NCI-H1930 (cell line): ENCODE measurements at regions not wholly inside any gene's neighbourhood (a gene's known extent, or its start where the extent isn't known, plus 50 kb on each side); places are given as distances from the start of the nearest gene placed in this dataset.

Experiments used
- DNase-seq, 2 experiments: peaks; one replicate each; lab custom pipeline; 2025; lab: John Stamatoyannopoulos, UW

DNA sequence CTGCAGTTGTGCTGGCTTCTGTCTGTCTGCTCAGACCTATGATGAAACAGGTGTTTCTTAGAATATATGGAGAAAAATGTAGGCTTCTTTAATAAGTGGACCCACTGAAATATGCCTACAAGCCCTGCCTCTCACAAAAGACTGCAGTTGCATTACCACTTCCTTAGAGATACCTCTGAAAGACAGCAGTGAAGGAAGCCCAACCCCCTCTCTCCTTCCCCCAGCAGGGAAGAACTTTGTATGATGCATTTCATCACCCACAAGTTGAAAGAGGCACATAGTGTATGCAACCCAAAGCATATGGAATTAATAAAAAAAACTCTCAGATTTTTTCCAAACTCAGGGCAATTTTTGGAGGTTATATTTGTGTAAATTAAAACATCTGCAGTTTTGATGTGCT is 916.7 kb downstream of the TECRL start:
- no peak for DNase-seq

DNA sequence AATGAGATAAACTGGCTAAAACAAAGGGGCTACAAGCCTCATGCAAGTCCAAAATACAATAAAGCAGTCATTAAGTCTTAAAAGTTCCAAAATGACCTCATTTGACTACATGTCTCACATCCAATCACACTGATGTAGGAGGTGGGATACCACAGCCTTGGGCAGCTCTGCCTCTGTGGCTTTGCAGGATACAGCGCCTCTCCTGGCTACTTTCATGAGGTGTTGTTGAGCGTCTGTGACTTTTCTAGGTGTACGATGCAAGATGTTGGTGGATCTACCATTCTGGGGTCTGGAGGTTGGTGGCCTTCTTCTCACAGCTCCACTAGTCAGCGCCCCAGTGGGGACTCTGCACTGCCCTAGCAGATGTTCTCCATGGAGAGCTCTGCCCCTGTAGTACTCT is 944.9 kb downstream of the TECRL start:
- DNase-seq = no peak

DNA sequence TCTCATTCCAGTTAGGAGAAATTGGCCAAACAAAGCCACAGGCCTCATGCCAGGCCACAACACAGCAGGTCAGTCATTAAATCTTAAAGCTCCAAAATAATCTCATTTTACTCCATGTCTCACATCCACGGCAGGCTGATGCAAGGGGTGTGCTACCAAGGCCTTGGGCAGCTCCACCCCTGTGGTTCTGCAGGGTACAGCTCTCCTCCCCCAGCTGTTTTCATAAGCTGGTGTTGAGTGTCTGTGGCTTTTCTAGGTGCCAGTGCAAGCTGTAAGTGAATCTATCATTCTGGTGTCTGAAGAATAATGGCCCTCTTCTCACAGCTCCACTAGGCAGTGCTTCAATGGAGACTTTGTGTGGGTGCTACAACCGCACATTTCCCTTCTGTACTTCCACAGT is 949.2 kb downstream of the TECRL start:
- no peak for DNase-seq

DNA sequence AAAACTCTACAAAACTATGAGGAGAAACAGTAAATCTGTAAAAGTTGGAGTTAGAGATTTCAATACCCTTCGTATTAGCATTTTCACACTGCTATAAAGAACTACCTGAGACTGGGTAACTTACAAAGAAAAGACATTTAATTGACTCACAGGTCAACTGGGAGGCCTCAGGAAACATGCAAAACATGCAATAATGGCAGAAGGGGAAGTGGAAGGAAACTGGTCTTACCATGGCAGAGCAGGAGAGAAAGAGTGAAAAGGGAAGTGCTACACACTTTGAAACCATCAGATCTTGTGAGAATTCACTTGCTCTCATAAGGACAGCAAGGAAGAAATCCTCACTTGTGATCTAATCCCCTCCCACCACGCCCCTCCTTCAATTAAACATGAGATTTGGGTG is 949.9 kb downstream of the TECRL start:
- no peak for DNase-seq

DNA sequence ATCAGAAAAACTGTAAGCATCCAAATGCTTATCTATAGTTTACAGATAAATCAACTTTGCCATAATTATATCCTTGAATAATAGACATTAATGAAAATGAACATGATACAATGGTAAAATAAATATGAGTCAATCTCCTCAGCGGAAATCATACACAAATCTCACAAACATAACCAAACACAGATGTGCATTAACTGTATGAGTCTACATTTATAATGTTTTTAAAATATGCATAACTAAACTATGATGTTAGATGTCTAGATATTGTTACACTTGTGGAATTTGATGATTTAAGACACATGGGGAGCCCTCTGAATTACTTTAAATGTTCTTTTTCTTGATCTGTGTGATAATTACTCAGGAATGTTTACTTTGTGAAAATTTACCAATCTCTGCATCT is 951.2 kb downstream of the TECRL start:
- DNase-seq = no peak

DNA sequence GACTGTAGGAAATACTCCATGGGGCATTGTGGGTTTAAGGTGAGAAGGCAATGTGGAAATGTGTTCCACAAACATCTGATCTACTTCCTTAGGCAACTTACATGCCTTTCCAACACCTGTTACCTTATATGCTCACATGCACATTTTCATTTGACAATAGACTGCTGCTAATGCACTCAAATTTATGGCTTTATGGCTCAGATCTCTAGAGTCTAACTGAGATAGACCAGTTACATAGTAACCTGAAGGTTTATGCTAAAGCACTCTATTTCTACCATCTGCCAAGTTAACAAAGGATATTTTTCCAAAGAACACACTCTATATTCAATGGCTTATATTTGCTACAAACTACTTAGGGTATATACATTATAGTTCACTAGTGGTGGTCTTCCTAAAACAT is 969.0 kb downstream of the TECRL start:
- DNase-seq = no peak

DNA sequence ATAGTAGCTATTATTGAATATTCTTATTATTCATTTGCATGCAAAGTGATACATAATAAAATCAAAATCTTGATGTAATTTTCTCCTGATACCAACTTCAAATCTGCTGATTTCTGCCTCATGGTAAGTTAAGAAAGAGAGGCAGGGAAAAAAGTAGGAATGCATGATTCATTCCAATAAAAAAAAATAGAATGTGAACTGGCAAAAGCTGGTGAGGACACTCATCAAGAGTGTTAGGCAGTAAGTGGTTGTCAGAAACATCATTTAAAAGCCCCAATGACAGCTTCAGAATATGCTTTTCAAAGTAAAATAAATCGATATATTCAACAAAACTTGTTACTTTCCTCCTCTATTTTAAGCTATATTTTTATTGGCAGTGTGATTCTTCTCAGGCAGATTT is 979.1 kb downstream of the TECRL start:
- no peak for DNase-seq

DNA sequence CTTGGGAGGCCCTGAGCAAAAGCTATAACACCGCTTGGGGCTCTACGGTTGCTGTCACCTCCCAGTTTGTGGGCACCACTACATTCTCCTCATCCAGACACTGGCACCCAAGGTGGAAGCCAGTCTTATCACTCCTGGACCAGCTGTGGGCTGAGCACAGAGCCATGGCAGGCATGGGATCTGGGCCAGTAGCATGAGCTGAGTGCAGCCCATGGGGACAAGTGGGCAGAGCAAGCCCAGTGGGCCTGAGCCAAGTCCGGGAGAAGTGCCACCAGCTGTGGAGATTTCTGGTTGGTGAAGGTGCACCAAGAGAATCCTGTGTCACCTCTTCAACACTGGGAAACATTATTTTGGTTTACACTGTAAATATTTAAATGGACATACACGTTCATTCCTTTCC is 1013.0 kb downstream of the TECRL start:
- no peak for DNase-seq

DNA sequence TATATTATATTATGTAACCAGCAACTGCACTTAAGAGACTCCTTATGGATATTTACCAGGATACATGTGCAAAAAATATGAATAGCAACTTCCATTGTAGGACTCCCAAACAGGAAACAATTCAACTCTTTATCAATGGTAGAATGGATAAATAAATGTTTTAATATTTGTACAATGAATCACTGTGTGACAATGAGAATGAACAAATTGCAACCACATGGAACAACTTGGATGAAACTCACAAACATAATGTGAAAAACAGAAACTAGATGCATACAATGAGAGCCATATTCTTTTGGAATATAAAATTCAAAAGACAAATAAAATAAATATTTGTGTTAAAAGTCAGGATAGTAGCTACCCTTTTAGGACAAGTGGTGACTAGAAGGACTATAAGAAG is 1015.7 kb downstream of the TECRL start:
- no peak for DNase-seq

DNA sequence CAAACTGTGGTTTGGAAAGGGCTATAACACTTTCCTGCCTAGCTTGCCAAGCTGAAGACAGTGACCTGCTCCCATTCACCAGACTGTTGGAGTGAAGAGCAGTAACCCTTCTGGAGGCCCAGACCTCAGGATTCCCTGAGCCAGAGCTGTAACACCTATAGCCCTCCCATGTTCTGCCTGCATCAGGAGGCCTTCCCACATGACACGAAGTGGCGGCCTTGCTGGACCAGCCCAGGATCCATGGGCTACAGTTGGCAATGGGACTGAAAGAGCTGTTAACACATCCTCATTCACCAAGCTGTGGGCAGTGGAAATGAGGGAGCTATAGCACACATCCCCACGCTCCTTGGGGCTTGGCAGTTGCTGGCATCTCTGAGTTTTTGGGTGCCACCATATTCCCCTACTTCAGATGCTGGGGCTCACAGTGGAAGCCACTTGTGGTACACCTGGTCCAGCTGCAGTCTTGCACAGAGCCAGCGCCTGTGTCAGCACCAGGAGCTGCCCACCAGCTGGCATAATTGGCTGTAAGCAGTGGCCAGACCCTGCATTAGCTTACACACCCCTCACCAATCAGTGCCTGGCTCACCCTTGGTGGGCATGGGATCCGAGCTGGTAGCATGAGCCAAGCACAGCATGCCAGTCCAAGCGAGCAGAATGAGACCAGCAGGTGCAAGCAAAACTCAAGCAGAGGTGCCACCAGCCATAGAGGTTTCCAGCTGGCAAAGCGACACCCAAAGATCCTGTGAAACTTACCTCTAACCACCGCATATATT is 1029.3 kb downstream of the TECRL start:
- no peak for DNase-seq

DNA sequence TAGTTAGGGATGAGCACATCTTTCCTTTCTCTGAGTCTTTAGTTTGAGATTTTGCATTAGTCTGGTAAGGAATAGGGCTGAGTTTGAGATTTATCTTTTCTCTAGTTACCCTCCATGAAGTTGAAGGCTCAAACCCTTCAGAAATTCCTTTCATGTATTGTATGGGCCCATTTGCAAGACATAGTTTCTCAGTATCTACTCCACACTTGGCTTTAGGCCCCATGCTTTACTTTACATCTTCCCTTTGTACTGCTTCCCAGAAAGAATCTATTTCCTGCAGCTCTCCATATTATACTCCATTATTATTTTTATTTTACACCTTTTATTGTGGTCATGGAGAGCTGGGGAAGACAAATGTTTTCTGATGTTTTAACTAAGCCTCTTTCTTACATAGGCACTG is 1038.2 kb downstream of the TECRL start:
- DNase-seq = no peak

DNA sequence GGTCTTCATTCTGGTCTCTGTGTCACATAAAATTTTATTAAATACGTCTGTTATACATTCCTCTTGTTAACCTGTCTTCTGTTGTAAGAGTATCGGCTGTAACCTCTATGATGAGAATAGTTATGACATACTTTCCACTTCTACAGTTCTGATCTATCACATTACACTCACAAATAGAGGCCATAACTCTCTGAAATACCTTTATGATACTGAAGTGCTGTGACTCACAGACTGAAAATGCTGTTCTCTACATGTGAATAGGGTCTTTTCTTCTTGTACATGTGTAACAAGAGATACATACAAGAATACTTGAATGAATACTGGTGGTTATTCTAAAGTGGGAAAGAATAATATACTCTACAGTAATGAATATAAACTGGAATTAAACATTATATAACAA is 1047.6 kb downstream of the TECRL start:
- DNase-seq = no peak

DNA sequence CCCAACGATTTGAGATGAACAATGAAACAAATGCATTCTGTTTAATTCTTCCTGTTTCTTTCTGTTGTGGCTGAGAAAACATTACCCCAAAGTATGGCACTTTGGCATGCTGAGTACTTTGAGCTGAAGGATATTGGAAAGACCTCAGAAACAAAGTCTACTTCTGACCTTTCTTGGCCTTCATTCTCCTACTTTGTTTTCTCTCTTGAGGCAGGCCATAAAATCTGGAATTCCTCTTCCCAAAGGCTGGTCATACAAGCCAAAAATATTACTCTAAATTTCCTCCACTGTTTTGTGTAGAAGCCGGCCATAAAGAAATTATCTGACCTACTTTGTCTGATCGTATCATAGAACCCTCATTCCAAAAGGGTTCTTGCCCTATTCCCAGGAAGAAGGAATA is 1048.2 kb downstream of the TECRL start:
- no peak for DNase-seq

DNA sequence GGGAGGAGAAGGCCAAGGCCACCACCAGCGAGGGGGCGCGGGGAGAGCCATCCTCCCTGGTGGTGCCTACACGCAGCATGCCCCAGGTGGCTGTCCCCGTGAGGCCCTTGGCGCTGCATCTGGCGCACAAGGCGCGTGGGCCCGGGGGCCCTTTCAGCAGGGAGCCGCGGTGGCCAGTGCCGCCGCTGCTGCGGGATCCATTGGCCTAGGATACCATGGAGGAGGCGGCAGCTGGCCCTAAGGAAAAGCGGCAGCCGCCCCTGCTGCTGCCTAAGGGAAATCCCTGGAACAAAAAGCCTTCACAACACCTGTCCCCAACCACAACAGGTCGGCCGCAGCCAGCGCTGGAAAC is 1059.6 kb downstream of the TECRL start:
- DNase-seq = no peak

DNA sequence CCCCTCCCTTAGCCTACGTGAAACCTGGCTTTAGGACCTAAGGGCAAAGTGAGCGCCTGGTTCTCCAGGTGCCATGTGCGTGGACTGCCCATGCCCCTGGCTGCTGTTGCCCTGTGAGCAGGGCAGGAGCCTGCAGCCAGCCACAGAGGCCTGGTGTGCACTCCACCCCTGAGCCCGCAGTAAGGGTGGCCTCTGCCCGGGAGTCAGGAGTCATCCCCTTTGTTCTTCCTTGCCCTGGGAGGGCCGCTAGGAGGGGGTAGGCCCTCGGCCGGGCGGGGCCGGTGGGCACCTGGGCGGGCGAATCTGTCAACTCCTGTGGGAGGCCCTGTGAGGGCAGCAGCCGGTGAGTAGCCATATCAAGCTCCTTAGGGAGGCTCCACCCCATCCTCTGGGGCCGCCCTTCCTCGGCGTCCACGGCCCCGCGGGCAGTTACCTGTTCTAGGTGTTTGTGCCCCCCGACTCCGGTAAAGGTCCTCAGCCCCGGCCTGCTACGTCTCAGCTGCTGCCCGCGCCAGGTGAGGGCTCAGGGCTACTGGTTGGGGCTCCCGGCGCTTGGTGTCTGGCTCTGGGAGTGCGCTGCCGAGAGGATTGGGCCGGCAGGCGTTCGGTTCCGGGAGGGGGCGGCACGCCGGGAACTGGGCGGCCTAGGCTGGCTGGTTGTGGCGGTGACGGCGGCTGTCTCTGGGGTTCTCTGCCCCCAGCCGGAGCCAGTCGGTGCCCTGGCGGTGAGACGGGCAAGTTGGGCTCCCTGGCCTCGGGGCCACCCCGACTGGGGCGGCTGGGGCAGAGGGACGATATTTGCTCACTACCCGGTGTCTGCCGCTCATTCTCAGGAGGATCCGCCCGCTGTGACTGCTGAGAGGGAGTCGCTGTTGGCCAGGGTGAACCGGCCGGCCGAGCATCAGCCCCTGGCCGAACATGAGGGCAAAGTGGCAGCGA is 1060.2 kb downstream of the TECRL start:
- DNase-seq = no peak

DNA sequence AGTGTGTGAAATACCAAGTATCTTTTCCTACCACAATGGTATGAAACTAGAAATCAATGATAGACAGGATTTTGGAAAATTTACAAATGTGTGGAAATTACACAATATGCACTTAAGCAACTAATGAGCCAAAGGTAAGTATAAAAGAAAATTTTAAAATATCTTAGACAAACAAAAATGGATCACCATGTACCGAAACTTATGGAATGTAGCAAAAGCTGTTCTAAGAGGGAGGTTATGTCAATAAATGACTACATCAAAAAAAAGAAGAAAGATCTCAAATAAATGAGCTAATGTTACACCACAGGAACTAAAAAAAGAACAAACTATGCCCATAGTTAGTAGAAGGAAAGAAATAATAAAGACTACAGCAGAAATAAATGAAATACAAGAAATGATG is 1084.1 kb downstream of the TECRL start:
- DNase-seq = no peak

DNA sequence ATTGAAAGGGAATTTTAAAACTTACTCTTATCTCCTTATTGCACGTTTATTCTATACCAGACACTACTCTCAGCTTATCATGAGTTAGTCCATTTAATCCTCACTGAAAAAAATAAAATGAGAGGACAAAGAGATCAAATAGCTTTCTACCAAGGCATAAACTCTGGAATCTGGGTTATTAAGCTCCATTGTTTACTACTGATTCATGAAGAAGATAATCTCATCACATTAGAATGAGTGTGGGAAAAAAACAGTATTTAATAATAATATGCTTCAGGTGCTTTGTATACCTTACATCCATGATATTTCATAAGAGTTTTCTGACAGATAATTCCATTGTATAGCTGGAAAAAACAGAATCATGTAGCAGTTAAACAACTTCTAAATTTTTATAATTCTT is 1092.6 kb downstream of the TECRL start:
- no peak for DNase-seq

DNA sequence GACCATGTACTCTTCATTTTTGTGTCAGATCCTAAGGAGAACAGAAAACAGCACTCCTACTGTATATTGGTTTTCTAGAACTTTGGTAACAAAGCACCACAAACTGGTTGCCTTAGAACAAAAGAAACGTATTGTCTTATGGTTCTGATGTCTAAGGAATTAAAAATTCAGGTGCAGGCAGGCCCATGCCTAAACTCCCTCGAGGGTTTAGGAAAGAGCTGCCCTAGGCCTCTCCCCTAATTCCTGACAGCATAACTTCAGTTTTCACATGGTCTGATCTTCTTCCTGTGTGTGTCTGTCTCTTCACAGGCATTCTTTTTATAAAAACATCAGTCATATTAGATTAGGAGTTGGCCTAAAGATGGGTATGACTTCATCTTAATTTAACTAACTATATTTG is 1093.6 kb downstream of the TECRL start:
- no peak for DNase-seq

DNA sequence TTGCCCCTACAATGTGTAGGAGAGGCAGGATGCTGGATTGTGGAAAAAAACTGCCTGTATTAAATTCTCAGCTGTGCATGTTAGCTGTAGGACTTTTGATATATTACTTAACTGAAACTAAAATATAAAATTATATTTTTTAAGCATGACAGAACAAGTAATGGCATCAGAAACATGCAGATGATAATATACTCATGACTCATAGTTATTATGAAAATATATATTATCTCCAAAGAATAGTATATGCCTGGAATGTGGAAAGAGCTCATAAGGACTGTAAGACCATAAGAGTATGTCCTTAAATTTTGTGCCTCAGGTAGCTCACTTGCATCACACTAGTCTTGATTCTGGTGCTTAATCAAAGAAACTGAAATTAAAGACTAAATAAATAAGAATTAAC is 1100.6 kb downstream of the TECRL start:
- DNase-seq = no peak

DNA sequence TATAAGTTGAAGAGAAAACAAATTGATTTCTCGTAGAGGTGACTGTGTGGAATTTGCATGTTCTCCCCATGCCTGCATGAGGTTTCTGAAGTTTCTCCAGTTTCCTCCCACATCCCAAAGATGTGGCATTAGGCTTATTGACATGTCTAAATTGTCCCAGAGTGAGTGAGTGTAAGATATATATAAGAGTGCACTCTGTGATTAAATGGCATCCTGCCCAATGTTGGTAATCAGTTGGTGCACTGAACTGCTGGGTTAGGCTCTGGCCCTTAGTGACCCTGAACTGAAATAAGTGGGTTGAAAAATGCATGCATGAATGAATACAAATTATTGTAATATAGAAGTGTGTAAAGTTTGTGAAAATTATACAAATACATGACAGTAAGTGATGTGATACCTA is 1106.5 kb downstream of the TECRL start:
- no peak for DNase-seq

DNA sequence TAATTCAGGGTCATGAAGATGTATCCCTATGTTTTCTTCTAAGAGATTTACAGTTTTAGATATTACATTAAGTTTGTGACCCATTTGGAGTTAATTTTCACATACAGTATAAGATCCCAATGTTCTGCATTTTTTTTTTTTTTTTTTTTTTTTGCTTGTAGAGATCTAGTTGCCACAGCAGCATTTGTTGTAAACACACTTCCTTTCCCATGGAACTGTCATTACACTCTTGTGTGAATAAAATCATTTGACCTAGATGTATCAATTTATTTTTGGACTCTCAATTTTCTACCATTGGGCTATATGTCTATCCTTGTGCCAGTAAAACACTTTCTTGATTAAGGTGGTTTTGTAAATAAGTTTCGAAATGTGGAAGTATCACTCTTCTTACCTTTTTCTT is 1107.2 kb downstream of the TECRL start:
- no peak for DNase-seq

DNA sequence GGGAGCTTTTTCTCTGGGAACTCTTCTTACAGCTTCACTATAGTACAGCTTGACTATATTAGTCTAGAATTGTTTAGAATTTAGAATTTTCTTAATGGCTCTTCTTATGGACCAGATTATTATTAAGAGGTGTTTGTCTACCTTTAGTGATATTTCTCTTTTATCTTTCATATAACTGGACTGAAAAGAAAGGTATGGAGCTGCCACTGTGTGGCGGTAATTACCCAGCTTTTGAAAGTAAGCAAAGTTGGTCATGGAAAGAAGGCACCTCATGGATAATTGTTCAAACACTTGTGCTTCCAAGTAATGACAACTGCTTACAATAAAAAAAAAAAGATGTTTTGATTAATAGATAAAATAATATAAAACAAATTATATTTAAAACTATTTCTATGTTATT is 1112.5 kb downstream of the TECRL start:
- no peak for DNase-seq

DNA sequence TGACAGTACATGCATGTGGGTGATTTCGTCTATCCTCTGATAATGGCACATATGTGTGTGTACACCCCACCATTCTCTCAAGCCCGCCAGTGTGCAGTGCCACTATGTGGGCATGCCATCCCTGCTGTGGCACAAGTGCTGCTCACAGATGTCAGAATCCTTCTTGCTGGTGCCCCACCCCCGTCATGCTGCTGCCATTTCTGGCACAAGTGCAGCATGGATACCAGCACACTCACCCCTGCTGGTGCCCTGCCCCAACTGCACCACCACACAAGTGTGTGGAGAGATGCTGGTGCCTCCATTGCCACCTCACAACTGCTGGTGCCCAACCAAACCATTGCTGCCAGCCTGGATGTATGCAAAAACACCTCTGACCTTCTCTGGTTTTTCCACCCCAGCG is 1133.8 kb downstream of the TECRL start:
- DNase-seq = no peak

DNA sequence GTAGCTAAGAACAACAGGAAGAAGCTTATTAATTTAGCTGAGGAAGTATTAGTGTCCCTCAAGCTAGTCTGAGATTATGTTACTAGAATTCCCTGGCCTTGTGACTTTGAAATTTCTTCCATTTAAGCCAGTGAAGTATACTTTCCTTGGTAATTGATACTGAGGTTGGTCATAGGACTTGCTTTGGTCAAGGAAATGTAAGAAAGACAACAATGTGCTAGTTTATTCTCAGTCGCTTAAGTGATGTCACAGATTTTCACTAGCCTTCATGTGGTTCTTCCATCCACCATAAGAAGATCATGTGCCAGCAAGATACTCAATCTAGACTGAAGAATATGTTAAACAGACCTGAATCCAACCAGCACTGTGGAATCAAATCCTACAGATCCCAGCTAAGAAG is 1140.1 kb downstream of the TECRL start:
- no peak for DNase-seq
